ENCODE measurements at regions not wholly inside any gene's neighbourhood (a gene's known extent, or its start where the extent isn't known, plus 50 kb on each side); places are given as distances from the start of the nearest gene placed in this dataset.

DNA sequence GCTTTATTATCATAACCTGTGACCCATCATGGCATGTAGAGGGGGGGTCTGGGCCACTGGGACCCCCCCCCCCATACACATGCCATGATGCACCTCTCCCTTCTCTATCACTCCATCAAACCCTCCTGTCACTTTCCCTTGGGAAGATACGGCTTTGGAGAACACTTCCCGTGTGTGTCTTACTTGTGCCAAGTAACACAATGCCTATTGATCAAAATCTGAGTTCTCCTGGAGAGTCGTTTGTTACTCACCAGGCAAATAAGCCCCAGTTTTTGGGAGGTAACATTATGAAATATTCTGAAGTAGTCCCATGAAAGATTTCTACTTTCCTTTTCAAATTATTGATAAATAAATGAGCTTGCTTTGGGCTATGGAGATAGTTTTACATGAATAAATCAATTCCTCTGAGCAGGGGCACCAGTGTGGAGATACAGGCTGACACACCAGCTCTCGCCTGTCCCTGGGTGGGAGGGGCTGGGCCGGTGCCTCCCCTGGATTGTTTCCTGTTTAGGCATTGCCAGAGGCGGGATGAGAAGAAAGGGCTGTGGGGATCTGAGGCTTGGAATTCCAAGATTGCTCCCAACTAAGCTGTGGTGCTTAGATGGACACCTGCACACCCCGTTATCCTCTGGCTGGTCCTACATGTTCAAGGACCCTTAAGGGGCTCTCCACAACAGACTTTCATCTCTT is 63.2 kb upstream of the WWC2 start:
- intact Hi-C loops (cut with micrococcal nuclease) = no loop called here
- Histone ChIP-seq H3K9ac (ENCODE audit: low read length) (no peak overlapping the region), H3K27me3 (ENCODE audit: insufficient read depth, low read length) (no peaks in the 10 kb centered on the region), H4K20me1 (ENCODE audit: insufficient read depth) (no peaks in the 10 kb centered on the region), H3K27ac (ENCODE audit: low read depth, low read length) (no peak overlapping the region), H3K79me2 (ENCODE audit: insufficient read depth, low read length) (no peaks in the 10 kb centered on the region), H3K4me1 (ENCODE audit: control insufficient read depth in 1 of 2, insufficient read depth in 2 of 2, low read length in 2 of 2) (no peaks in the 10 kb centered on the region), H3K9me3 (ENCODE audit: control insufficient read depth in 1 of 2, insufficient read depth in 1 of 2, low read depth in 1 of 2, low read length in 2 of 2) (no peaks in the 10 kb centered on the region), H3K4me3 (replicated peaks in 1 of 2; ENCODE audit: low read depth in 1 of 2, low read length in 2 of 2) (no peak overlapping the region), H3K36me3 (ENCODE audit: control insufficient read depth in 1 of 2, insufficient read depth in 2 of 2, low read length in 2 of 2) (no peaks in the 10 kb centered on the region), H2AFZ (ENCODE audit: low read depth, low read length, poor library complexity, severe bottlenecking) (no peak overlapping the region), H3K9me2 (ENCODE audit: insufficient read depth) (no peaks in the 10 kb centered on the region), H3K4me2 (ENCODE audit: low read length) (no peak overlapping the region)
- no peak for TF ChIP-seq CBX3 (IDR thresholded peaks at IDR 0.05; ENCODE audit: low read depth)
- TF ChIP-seq RAD21 (IDR thresholded peaks at IDR 0.05; ENCODE audit: low read depth) = no peak
- TF ChIP-seq CEBPB (IDR thresholded peaks at IDR 0.05; ENCODE audit: low read depth) = no peak
- no peak for TF ChIP-seq REST (IDR thresholded peaks at IDR 0.05; ENCODE audit: low read depth)
- no peak for TF ChIP-seq ZNF274 (IDR thresholded peaks at IDR 0.05; ENCODE audit: low read depth, low read length)
- no peak for TF ChIP-seq EGR1 (IDR thresholded peaks at IDR 0.05; ENCODE audit: low read depth)
- TF ChIP-seq ATF3 (IDR thresholded peaks at IDR 0.05) = no peak
- no peak for TF ChIP-seq POLR2AphosphoS5 (IDR thresholded peaks at IDR 0.05; ENCODE audit: low read depth, low read length)
- TF ChIP-seq TCF7L2 (IDR thresholded peaks at IDR 0.05; ENCODE audit: borderline replicate concordance, extremely low read depth, insufficient read depth, insufficient read length) = no peak
- no peak for TF ChIP-seq POLR2A (IDR thresholded peaks at IDR 0.05; ENCODE audit: borderline replicate concordance, extremely low read depth, insufficient read depth, insufficient read length)
- TF ChIP-seq SIN3A (IDR thresholded peaks at IDR 0.05; ENCODE audit: low read depth) = no peak
- TF ChIP-seq FOSL1 (IDR thresholded peaks at IDR 0.05; ENCODE audit: low read depth) = no peak
- no peak for TF ChIP-seq SP1 (IDR thresholded peaks at IDR 0.05; ENCODE audit: low read depth)
- TF ChIP-seq, protein P1, sequence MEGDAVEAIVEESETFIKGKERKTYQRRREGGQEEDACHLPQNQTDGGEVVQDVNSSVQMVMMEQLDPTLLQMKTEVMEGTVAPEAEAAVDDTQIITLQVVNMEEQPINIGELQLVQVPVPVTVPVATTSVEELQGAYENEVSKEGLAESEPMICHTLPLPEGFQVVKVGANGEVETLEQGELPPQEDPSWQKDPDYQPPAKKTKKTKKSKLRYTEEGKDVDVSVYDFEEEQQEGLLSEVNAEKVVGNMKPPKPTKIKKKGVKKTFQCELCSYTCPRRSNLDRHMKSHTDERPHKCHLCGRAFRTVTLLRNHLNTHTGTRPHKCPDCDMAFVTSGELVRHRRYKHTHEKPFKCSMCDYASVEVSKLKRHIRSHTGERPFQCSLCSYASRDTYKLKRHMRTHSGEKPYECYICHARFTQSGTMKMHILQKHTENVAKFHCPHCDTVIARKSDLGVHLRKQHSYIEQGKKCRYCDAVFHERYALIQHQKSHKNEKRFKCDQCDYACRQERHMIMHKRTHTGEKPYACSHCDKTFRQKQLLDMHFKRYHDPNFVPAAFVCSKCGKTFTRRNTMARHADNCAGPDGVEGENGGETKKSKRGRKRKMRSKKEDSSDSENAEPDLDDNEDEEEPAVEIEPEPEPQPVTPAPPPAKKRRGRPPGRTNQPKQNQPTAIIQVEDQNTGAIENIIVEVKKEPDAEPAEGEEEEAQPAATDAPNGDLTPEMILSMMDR (IDR thresholded peaks at IDR 0.05 in 2 of 3, conservative IDR thresholded peaks at IDR 0.05 in 1 of 3; ENCODE audit: borderline replicate concordance in 1 of 3, insufficient read depth in 1 of 3, low read depth in 2 of 3, low read length in 2 of 3) = no peak
- TF ChIP-seq, protein P2, sequence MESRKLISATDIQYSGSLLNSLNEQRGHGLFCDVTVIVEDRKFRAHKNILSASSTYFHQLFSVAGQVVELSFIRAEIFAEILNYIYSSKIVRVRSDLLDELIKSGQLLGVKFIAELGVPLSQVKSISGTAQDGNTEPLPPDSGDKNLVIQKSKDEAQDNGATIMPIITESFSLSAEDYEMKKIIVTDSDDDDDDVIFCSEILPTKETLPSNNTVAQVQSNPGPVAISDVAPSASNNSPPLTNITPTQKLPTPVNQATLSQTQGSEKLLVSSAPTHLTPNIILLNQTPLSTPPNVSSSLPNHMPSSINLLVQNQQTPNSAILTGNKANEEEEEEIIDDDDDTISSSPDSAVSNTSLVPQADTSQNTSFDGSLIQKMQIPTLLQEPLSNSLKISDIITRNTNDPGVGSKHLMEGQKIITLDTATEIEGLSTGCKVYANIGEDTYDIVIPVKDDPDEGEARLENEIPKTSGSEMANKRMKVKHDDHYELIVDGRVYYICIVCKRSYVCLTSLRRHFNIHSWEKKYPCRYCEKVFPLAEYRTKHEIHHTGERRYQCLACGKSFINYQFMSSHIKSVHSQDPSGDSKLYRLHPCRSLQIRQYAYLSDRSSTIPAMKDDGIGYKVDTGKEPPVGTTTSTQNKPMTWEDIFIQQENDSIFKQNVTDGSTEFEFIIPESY (IDR thresholded peaks at IDR 0.05; ENCODE audit: extremely low read depth, insufficient replicate concordance, low read length) = no peak
- no peak for DNase-seq (ENCODE audit: low read depth, low spot score)
- ChIA-PET POLR2A (no interaction called here), CTCF (no interaction called here), RAD21 (ENCODE audit: low non-redundant PET in 1 of 2, low total read pairs in 2 of 2, uncharacterized antibody in 2 of 2, unreplicated experiment in 2 of 2) (interaction anchor here in 1 of 2 experiments (0.7 kb wide), 1 partner anchor 18 kb away, joined by 3 read pairs; no protein-coding TSS in a partner anchor)
- no TSS peak for BruUV-seq (replicated peaks)
- no peak for ATAC-seq
